ENCODE measurements at regions not wholly inside any gene's neighbourhood (a gene's known extent, or its start where the extent isn't known, plus 50 kb on each side); places are given as distances from the start of the nearest gene placed in this dataset.

DNA sequence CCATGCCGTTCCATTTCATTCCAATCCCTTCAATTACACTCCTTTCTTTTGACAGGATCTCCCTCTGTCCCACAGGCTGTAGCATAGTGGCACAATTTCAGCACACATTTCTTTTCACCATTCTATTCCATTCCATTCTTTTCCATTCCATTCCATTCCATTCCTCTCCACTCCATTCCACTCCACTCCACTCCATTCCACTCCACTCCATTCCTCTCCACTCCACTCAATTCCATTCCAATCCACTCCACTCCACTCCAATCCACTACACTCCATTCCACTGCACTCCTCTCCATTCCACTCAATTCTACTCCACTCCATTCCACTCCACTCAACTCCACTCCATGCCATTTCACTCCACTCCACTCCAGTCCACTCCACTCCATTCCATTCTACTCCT is 1495.1 kb downstream of the TSPY10 start:
- H3K27ac ChIP-seq, result no peak overlapping the region
- H3K4me3 ChIP-seq, result no peak overlapping the region
- no peaks in the 10 kb centered on the region for H3K9me3 ChIP-seq
- no peaks in the 10 kb centered on the region for H3K4me1 ChIP-seq
- WGBS, 2 donors, result 45 to 57% methylated on average over 1 of the region's 1 CpG
- no peaks in the 10 kb centered on the region for H3K36me3 ChIP-seq (replicated peaks in 1 of 2; ENCODE audit: insufficient read depth in 1 of 2, low read depth in 2 of 2)
- TF ChIP-seq, protein P1, sequence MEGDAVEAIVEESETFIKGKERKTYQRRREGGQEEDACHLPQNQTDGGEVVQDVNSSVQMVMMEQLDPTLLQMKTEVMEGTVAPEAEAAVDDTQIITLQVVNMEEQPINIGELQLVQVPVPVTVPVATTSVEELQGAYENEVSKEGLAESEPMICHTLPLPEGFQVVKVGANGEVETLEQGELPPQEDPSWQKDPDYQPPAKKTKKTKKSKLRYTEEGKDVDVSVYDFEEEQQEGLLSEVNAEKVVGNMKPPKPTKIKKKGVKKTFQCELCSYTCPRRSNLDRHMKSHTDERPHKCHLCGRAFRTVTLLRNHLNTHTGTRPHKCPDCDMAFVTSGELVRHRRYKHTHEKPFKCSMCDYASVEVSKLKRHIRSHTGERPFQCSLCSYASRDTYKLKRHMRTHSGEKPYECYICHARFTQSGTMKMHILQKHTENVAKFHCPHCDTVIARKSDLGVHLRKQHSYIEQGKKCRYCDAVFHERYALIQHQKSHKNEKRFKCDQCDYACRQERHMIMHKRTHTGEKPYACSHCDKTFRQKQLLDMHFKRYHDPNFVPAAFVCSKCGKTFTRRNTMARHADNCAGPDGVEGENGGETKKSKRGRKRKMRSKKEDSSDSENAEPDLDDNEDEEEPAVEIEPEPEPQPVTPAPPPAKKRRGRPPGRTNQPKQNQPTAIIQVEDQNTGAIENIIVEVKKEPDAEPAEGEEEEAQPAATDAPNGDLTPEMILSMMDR (IDR thresholded peaks at IDR 0.05), result no peak
- no peak for TF ChIP-seq POLR2A (IDR thresholded peaks at IDR 0.05)
- no peak for DNase-seq
- intact Hi-C loops (cut with DNase I), result no loop called here
- no peak for ATAC-seq
- H3K27me3 ChIP-seq, result no peaks in the 10 kb centered on the region

DNA sequence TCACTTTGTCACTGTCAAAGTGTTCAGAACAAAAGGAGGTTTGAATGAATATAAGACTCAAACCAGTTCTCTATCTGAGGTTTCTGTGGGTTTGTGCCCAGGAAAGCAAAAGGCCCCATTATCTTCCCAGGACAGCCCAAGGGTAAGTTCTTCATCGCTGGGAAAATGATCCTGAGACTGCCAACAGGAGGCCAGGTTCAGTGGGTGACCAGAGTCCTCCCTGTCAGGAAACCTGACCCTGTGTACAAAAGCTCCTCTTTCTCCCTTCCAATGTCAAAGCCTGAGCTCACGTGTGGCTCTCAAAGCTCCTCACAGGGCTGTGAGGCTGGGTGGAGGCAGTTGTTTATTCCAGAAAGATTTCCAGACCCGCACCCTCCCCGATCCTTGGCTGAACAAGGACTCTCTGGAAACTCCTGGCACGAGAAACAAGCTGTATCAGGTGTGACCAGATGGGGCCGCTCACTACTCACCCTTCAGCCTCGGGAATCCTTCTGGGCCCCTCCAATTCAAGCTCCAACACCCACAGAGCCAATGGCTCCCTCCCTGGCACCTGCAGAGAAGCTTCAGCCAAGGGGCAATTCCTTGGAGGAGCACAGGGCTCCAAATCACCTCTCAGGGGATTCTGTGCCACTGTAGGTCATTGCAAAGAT is 1516.7 kb downstream of the TSPY10 start:
- Histone ChIP-seq H3K4me3 (no peak overlapping the region), H3K36me3 (replicated peaks in 1 of 2; ENCODE audit: insufficient read depth in 1 of 2, low read depth in 2 of 2) (no peaks in the 10 kb centered on the region), H3K9me3 (no peaks in the 10 kb centered on the region), H3K4me1 (no peaks in the 10 kb centered on the region), H3K27ac (no peak overlapping the region), H3K27me3 (no peaks in the 10 kb centered on the region)
- intact Hi-C loops (cut with DNase I), result no loop called here
- no peak for ATAC-seq
- no peak for DNase-seq
- TF ChIP-seq, protein P1 (IDR thresholded peaks at IDR 0.05), result no peak
- TF ChIP-seq POLR2A (IDR thresholded peaks at IDR 0.05), result no peak
- WGBS, 2 donors, result 31% methylated on average over 6 of the region's 7 CpGs; no CpG with 5 or more reads in 1 of the 2 donors

DNA sequence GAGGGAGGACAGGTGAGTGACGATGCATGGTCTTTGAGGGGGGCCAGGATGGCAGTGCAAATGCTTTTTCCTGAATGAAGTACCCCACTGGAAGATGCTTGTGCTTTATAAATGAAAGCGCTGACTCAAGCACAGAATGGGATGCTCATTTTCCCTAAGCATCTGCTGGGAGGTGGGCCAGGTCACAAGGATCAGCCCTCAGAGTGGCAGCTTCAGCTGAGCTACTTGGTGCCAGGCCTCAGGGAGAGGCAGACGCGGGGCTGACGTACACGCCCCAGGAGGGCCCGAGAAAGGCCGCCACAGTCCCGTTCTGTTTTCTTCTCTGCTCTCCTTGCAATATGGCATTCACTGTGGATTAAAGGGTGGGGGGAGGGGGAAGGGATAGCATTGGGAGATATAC is 1535.8 kb downstream of the TSPY10 start:
- 56 to 64% methylated on average over 3 to 7 of the region's 9 CpGs for WGBS, 2 donors
- Histone ChIP-seq H3K27me3 (no peaks in the 10 kb centered on the region), H3K36me3 (replicated peaks in 1 of 2; ENCODE audit: insufficient read depth in 1 of 2, low read depth in 2 of 2) (no peaks in the 10 kb centered on the region), H3K4me1 (no peaks in the 10 kb centered on the region), H3K27ac (no peak overlapping the region), H3K9me3 (no peaks in the 10 kb centered on the region), H3K4me3 (no peak overlapping the region)
- TF ChIP-seq, protein P1 (IDR thresholded peaks at IDR 0.05), result no peak
- TF ChIP-seq POLR2A (IDR thresholded peaks at IDR 0.05), result no peak
- ATAC-seq (no peak), DNase-seq (no peak)
- intact Hi-C loops (cut with DNase I), result no loop called here

DNA sequence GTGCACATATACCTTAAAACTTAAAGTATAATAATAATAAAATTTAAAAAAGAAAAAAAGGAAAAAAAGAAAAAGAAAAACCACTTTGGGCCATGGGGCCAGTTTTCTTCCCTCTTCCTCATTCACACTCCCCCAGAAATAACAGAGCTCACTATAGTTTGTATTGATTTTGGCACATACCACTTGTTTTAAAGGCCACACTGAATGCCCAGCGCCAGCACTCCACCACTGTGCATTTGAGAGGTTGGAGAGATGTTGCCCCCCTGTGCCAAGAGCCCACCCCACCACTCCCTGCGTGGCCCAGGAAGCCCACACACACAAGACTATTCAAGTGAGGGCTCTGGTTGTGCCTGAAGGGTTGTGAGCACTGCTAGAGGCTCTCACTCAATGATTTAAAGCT is 1536.3 kb downstream of the TSPY10 start:
- ATAC-seq, result no peak
- H3K27me3 ChIP-seq, result no peaks in the 10 kb centered on the region

More for the DNA sequence above, 1536.3 kb downstream of the TSPY10 start:
- 10 to 23% methylated on average over 2 of the region's 2 CpGs for WGBS, 2 donors
- DNase-seq, result no peak
- Histone ChIP-seq H3K27ac (no peak overlapping the region), H3K4me3 (no peak overlapping the region), H3K36me3 (replicated peaks in 1 of 2; ENCODE audit: insufficient read depth in 1 of 2, low read depth in 2 of 2) (no peaks in the 10 kb centered on the region), H3K9me3 (no peaks in the 10 kb centered on the region), H3K4me1 (no peaks in the 10 kb centered on the region)
- TF ChIP-seq, protein P1 (IDR thresholded peaks at IDR 0.05), result no peak
- no peak for TF ChIP-seq POLR2A (IDR thresholded peaks at IDR 0.05)
- intact Hi-C loops (cut with DNase I), result no loop called here
